Astrocyte (in vitro differentiated cells and primary cell): ENCODE measurements at regions not wholly inside any gene's neighbourhood (a gene's known extent, or its start where the extent isn't known, plus 50 kb on each side); places are given as distances from the start of the nearest gene placed in this dataset.

ENCODE experiments used
- DNase-seq: peaks from one replicate; pipeline ENCODE4 v3.0.0-alpha.2; 2010; ENCODE audit warnings: low read depth
- FAIRE-seq: peaks from 2 replicates; lab custom pipeline; 2011; peaks lifted over from hg19 to GRCh38; lab: Jason Lieb, UNC
- H2AFZ ChIP-seq: 2 replicates; pipeline ENCODE4 v1.6.0; 2012; ENCODE audit warnings: low read depth, low read length, inconsistent platforms
- H3K27ac ChIP-seq: 2 replicates; pipeline ENCODE4 v1.5.1; 2011; ENCODE audit warnings: low read depth, low read length, inconsistent platforms
- H3K27me3 ChIP-seq: 2 replicates; pipeline ENCODE4 v1.6.0; 2011; ENCODE audit warnings: low read length, inconsistent platforms; ENCODE audit not compliant: insufficient read depth
- H3K36me3 ChIP-seq: 2 replicates; pipeline ENCODE4 v1.5.1; 2011; ENCODE audit warnings: low read length, inconsistent platforms; ENCODE audit not compliant: insufficient read depth
- H3K4me1 ChIP-seq: 2 replicates; pipeline ENCODE4 v1.5.1; 2011; ENCODE audit warnings: low read length, inconsistent platforms; ENCODE audit not compliant: insufficient read depth
- H3K4me2 ChIP-seq: 2 replicates; pipeline ENCODE4 v1.6.0; 2012; ENCODE audit warnings: low read length, inconsistent platforms
- H3K4me3 ChIP-seq: 2 replicates; pipeline ENCODE4 v1.5.1; 2011; ENCODE audit warnings: low read depth, mild to moderate bottlenecking, low read length, inconsistent platforms; ENCODE audit not compliant: insufficient read depth
- H3K79me2 ChIP-seq: 2 replicates; pipeline ENCODE4 v1.6.0; 2012; ENCODE audit warnings: mild to moderate bottlenecking, low read length, inconsistent platforms; ENCODE audit not compliant: insufficient read depth
- H3K9ac ChIP-seq: 2 replicates; pipeline ENCODE4 v1.6.0; 2012; ENCODE audit warnings: mild to moderate bottlenecking, low read length, inconsistent platforms
- H3K9me3 ChIP-seq: 2 replicates; pipeline ENCODE4 v1.5.1; 2012; ENCODE audit warnings: low read depth, mild to moderate bottlenecking, low read length, inconsistent platforms; ENCODE audit not compliant: insufficient read depth
- H4K20me1 ChIP-seq: 2 replicates; pipeline ENCODE4 v1.6.0; 2012; ENCODE audit warnings: low read length, inconsistent platforms; ENCODE audit not compliant: insufficient read depth
- H3K27ac Mint-ChIP-seq: one replicate; pipeline ENCODE4 v1.8.0; 2021; ENCODE audit warnings: mild to moderate bottlenecking, mixed read lengths; ENCODE audit not compliant: unreplicated experiment
- H3K27me3 Mint-ChIP-seq: one replicate; pipeline ENCODE4 v1.8.0; 2021; ENCODE audit warnings: low read depth, mixed read lengths; ENCODE audit not compliant: unreplicated experiment
- H3K36me3 Mint-ChIP-seq: one replicate; pipeline ENCODE4 v1.8.0; 2021; ENCODE audit warnings: low read depth, mixed read lengths; ENCODE audit not compliant: unreplicated experiment
- H3K4me1 Mint-ChIP-seq: one replicate; pipeline ENCODE4 v1.8.0; 2021; ENCODE audit warnings: low read depth, mixed read lengths; ENCODE audit not compliant: unreplicated experiment
- H3K4me3 Mint-ChIP-seq: one replicate; pipeline ENCODE4 v1.8.0; 2021; ENCODE audit warnings: mild to moderate bottlenecking, moderate library complexity, mixed read lengths; ENCODE audit not compliant: unreplicated experiment
- H3K9me3 Mint-ChIP-seq: one replicate; pipeline ENCODE4 v1.8.0; 2021; ENCODE audit warnings: mild to moderate bottlenecking, mixed read lengths; ENCODE audit not compliant: unreplicated experiment
- EZH2 ChIP-seq: IDR thresholded peaks from 2 replicates; pipeline ENCODE4 v1.6.1; 2012; ENCODE audit warnings: mild to moderate bottlenecking, low read length, inconsistent platforms; ENCODE audit not compliant: insufficient read depth
- TF ChIP-seq, protein P1 (sequence below): IDR thresholded peaks from 2 replicates; pipeline ENCODE4 v1.5.1; 2011; ENCODE audit warnings: low read depth, mild to moderate bottlenecking, inconsistent platforms, low read length, moderate library complexity; ENCODE audit not compliant: insufficient read depth

DNA sequence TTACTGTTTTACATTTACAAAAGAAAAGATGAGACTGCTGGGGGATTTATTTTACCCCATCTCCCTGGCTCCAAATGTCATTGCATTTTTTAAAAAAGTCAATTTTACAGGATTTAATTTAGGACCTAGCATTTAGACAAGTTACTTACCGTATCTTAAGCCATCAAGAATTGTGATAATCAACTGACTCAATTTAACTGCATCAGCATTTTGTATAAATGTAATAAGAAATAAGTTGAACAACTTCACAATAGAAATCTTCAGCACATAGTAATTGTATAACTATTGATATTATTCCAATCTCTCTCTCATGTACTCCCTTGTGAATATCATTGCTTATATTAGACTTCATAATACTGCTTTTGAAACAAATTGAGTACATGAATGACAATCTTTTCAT, 907.5 kb upstream of the SLC10A2 start:
- Histone ChIP-seq H3K4me2 (no peak overlapping the region), H3K27me3 (peaks cover 5% of the 10 kb centered on the region), H3K36me3 (no peaks in the 10 kb centered on the region), H3K4me3 (no peak overlapping the region), H4K20me1 (no peaks in the 10 kb centered on the region), H3K4me1 (no peaks in the 10 kb centered on the region), H3K9ac (no peak overlapping the region), H3K27ac (no peak overlapping the region), H3K9me3 (no peaks in the 10 kb centered on the region), H2AFZ (no peak overlapping the region), H3K79me2 (no peaks in the 10 kb centered on the region)
- FAIRE-seq = no peak
- TF ChIP-seq, protein P1, sequence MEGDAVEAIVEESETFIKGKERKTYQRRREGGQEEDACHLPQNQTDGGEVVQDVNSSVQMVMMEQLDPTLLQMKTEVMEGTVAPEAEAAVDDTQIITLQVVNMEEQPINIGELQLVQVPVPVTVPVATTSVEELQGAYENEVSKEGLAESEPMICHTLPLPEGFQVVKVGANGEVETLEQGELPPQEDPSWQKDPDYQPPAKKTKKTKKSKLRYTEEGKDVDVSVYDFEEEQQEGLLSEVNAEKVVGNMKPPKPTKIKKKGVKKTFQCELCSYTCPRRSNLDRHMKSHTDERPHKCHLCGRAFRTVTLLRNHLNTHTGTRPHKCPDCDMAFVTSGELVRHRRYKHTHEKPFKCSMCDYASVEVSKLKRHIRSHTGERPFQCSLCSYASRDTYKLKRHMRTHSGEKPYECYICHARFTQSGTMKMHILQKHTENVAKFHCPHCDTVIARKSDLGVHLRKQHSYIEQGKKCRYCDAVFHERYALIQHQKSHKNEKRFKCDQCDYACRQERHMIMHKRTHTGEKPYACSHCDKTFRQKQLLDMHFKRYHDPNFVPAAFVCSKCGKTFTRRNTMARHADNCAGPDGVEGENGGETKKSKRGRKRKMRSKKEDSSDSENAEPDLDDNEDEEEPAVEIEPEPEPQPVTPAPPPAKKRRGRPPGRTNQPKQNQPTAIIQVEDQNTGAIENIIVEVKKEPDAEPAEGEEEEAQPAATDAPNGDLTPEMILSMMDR = no peak
- no peak for TF ChIP-seq EZH2
- H3K27ac Mint-ChIP-seq = no peak overlapping the region
- no peak overlapping the region for H3K4me3 Mint-ChIP-seq
- no peak for DNase-seq
- H3K27me3 Mint-ChIP-seq = no peaks in the 10 kb centered on the region
- H3K36me3 Mint-ChIP-seq = no peaks in the 10 kb centered on the region
- peaks cover 4% of the 10 kb centered on the region for H3K4me1 Mint-ChIP-seq
- H3K9me3 Mint-ChIP-seq = peaks cover 1% of the 10 kb centered on the region

DNA sequence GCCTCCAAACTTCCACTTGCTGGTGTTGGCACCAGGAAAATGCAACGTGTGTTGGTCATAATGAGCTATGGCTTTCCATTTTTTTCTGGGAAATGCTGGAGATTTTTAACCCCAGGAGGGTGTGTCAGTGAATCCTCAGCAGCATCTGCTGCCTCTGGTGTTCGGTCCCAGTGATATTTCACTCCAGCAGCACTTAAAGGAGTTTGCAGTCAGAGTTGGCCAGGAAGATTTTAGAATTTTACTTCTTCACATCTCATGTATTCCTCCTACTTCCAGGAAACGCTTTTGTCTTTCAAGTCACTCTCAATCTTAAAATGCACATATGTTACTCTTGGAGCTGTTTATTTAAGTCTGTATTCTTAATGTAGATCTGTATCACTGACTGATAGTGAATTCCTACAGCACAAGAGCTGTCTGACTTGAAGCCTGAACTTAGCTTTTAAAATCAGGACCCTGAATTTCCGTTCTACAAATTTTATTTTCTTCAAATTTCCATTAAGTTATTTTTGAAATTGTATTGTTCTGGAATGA, 903.4 kb upstream of the SLC10A2 start:
- DNase-seq (no peak), FAIRE-seq (no peak)
- no peak overlapping the region for H3K4me3 Mint-ChIP-seq
- Histone ChIP-seq H3K79me2 (no peaks in the 10 kb centered on the region), H3K9ac (no peak overlapping the region), H3K27me3 (no peaks in the 10 kb centered on the region), H4K20me1 (no peaks in the 10 kb centered on the region), H3K4me3 (no peak overlapping the region), H3K9me3 (no peaks in the 10 kb centered on the region), H3K27ac (no peak overlapping the region), H3K4me2 (no peak overlapping the region), H3K36me3 (no peaks in the 10 kb centered on the region), H3K4me1 (no peaks in the 10 kb centered on the region), H2AFZ (no peak overlapping the region)
- no peak overlapping the region for H3K27ac Mint-ChIP-seq
- no peaks in the 10 kb centered on the region for H3K36me3 Mint-ChIP-seq
- no peaks in the 10 kb centered on the region for H3K4me1 Mint-ChIP-seq
- no peaks in the 10 kb centered on the region for H3K9me3 Mint-ChIP-seq
- no peaks in the 10 kb centered on the region for H3K27me3 Mint-ChIP-seq
- TF ChIP-seq, protein P1 = no peak
- TF ChIP-seq EZH2 = no peak

DNA sequence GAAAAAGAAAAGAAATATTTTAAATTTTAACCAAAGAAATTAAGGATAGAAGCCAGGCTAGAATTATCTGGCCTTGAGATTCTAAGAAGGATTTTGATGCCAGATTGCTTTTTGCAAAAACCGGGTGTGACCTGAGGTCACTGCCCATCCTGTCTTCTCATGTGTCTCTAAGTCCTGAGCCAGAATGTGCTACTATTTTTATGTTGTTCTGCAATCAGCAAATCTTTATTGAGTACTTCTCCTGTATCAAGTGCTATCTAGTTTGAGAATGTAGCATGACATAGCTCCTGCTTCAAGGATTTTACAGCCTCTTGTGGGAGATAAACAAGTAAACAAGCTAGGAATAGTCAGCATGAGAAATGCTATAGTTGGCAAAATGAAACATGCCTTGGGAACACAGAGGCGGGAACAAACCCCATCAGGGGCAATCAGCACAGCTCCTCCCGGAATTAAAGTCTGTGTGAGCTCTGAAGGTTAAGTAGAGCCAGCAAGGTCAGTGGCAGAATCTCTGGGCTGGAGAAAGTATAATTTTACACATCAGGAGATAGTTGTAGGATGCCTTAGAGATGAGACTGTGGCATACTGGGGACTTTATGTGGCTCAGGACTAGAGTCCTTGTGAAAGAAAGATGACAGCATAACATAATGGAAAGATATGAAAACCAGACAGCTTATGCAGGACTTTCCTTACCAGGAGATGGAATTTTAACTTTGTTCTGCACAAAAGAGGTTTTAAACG, 899.5 kb upstream of the SLC10A2 start:
- no peak for FAIRE-seq
- Histone ChIP-seq H4K20me1 (no peaks in the 10 kb centered on the region), H2AFZ (no peak overlapping the region), H3K4me1 (no peaks in the 10 kb centered on the region), H3K79me2 (no peaks in the 10 kb centered on the region), H3K4me3 (no peak overlapping the region), H3K36me3 (no peaks in the 10 kb centered on the region), H3K9me3 (no peaks in the 10 kb centered on the region), H3K27ac (no peak overlapping the region), H3K4me2 (no peak overlapping the region), H3K27me3 (no peaks in the 10 kb centered on the region), H3K9ac (no peak overlapping the region)
- Mint-ChIP-seq H3K9me3 (no peaks in the 10 kb centered on the region), H3K4me3 (no peak overlapping the region), H3K36me3 (no peaks in the 10 kb centered on the region), H3K27me3 (no peaks in the 10 kb centered on the region), H3K4me1 (no peaks in the 10 kb centered on the region), H3K27ac (no peak overlapping the region)
- no peak for DNase-seq
- no peak for TF ChIP-seq EZH2
- TF ChIP-seq, protein P1 = no peak
